B cell (primary cell): ENCODE measurements at regions not wholly inside any gene's neighbourhood (a gene's known extent, or its start where the extent isn't known, plus 50 kb on each side); places are given as distances from the start of the nearest gene placed in this dataset.

Experiments used
- ATAC-seq: fragments of 200-7000 bp; cut with Tn5 transposase; one replicate; pipeline ENCODE4 v1.10.0; 2021; ENCODE audit warnings: low read depth, mild to moderate bottlenecking, moderate number of reproducible peaks, moderate library complexity
- CTCF ChIA-PET: fragments of 350-600 bp; sonication (Branson Sonifier 250); formaldehyde crosslinking; loops from one replicate; lab custom pipeline; 2021; ENCODE audit warnings: antibody characterized with exemption, inconsistent platforms; lab: Charles Lee
- POLR2A ChIA-PET: fragments of 350-600 bp; sonication (Branson Sonifier 250); formaldehyde crosslinking; loops from one replicate; lab custom pipeline; 2021; ENCODE audit warnings: antibody characterized with exemption; lab: Charles Lee
- DNase-seq: peaks from one replicate; pipeline ENCODE4 v3.0.0; 2013
- H2AFZ ChIP-seq: 2 replicates; pipeline ENCODE4 v1.6.1; 2012; ENCODE audit warnings: mild to moderate bottlenecking, low read depth, low read length; ENCODE audit not compliant: insufficient read depth, poor library complexity, severe bottlenecking
- H3K27ac ChIP-seq, 2 donors: 1 replicate in 1 of 2; 2 replicates in 1 of 2; pipeline ENCODE4 v1.5.1; 2012 to 2013; ENCODE audit warnings: low read length in 2 of 2, mild to moderate bottlenecking in 2 of 2, moderate library complexity in 1 of 2
- H3K27me3 ChIP-seq, 4 experiments: fragments of 200-600 bp in 1 of 4; sonication (generic) in 1 of 4; replicated peaks in 1 of 4; 1 replicate in 2 of 4; 2 replicates in 2 of 4; pipeline versions ENCODE4 v1.6.1 to v1.7.0; 2013 to 2016; ENCODE audit warnings: low read length in 3 of 4, mild to moderate bottlenecking in 2 of 4, mixed read lengths in 1 of 4, moderate library complexity in 1 of 4; ENCODE audit not compliant: insufficient read depth in 4 of 4, control insufficient read depth in 3 of 4; ENCODE audit errors: control extremely low read depth in 1 of 4
- H3K36me3 ChIP-seq, 2 experiments: replicated peaks in 1 of 2; 1 replicate in 1 of 2; 2 replicates in 1 of 2; pipeline versions ENCODE4 v1.6.1 to v1.7.1; 2013; ENCODE audit warnings: low read length in 1 of 2; ENCODE audit not compliant: insufficient read depth in 2 of 2, control insufficient read depth in 1 of 2; ENCODE audit errors: control extremely low read depth in 1 of 2, extremely low read depth in 1 of 2
- H3K4me1 ChIP-seq, 2 donors: fragments of 200-600 bp in 1 of 2; sonication (generic) in 1 of 2; 1 replicate in 1 of 2; 2 replicates in 1 of 2; pipeline versions ENCODE4 v1.5.1 to v1.6.1; 2013 to 2017; ENCODE audit warnings: low read length in 2 of 2; ENCODE audit not compliant: control insufficient read depth in 2 of 2, insufficient read depth in 2 of 2
- H3K4me2 ChIP-seq: replicated peaks from 2 replicates; pipeline ENCODE3; 2012; ENCODE audit warnings: mild to moderate bottlenecking, low read depth, low read length; ENCODE audit not compliant: poor library complexity, severe bottlenecking
- H3K4me3 ChIP-seq, 5 experiments: fragments of 200-600 bp in 1 of 5; sonication (generic) in 1 of 5; 1 replicate in 3 of 5; 2 replicates in 2 of 5; pipeline versions ENCODE4 v1.5.1 to v1.7.0; 2011 to 2016; ENCODE audit warnings: low read length in 4 of 5, mild to moderate bottlenecking in 4 of 5, low read depth in 2 of 5, control low read depth in 1 of 5, moderate library complexity in 1 of 5; ENCODE audit not compliant: insufficient read depth in 1 of 5; ENCODE audit errors: control extremely low read depth in 1 of 5, extremely low read depth in 1 of 5
- H3K79me2 ChIP-seq: fragments of 200-600 bp; sonication (generic); one replicate; pipeline ENCODE4 v1.6.0; 2016; ENCODE audit warnings: low read length; ENCODE audit not compliant: control insufficient read depth, insufficient read depth
- H3K9ac ChIP-seq: fragments of 200-600 bp; sonication (generic); 2 replicates; pipeline ENCODE4 v1.6.1; 2017; ENCODE audit warnings: mild to moderate bottlenecking, low read length, moderate library complexity
- H3K9me3 ChIP-seq, 3 donors: one replicate each; pipeline versions ENCODE4 v1.6.1 to v1.7.1; 2013; ENCODE audit warnings: low read length in 2 of 3; ENCODE audit not compliant: control insufficient read depth in 2 of 3, insufficient read depth in 1 of 3; ENCODE audit errors: control extremely low read depth in 1 of 3
- H4K20me1 ChIP-seq: 2 replicates; pipeline ENCODE4 v1.6.0; 2012; ENCODE audit warnings: mild to moderate bottlenecking, low read length; ENCODE audit not compliant: insufficient read depth, control insufficient read depth, poor library complexity, severe bottlenecking
- H3K27ac Mint-ChIP-seq: one replicate; pipeline ENCODE4 v1.8.0; 2021; ENCODE audit warnings: mixed read lengths
- H3K27me3 Mint-ChIP-seq: one replicate; pipeline ENCODE4 v1.8.0; 2021; ENCODE audit warnings: mixed read lengths
- H3K4me1 Mint-ChIP-seq: one replicate; pipeline ENCODE4 v1.8.0; 2021; ENCODE audit warnings: mixed read lengths
- H3K4me3 Mint-ChIP-seq: one replicate; pipeline ENCODE4 v1.8.0; 2021; ENCODE audit warnings: mixed read lengths
- H3K9me3 Mint-ChIP-seq: one replicate; pipeline ENCODE4 v1.8.0; 2022; ENCODE audit warnings: mixed read lengths; ENCODE audit not compliant: insufficient read depth
- EZH2 ChIP-seq: IDR thresholded peaks from 2 replicates; pipeline ENCODE4 v1.6.1; 2012; ENCODE audit warnings: borderline replicate concordance, low read depth, mild to moderate bottlenecking, moderate library complexity, low read length; ENCODE audit not compliant: insufficient read depth, poor library complexity, severe bottlenecking
- WGBS: methylation state at CpG from one replicate; pipeline ENCODE4 v1.1.5; 2013; ENCODE audit warnings: missing lambda C conversion rate; ENCODE audit not compliant: insufficient coverage; 5-methylcytosine and 5-hydroxymethylcytosine counted together
- intact Hi-C: fragments of 100-400 bp; cut with micrococcal nuclease; formaldehyde crosslinking; loops from one replicate; pipeline ENCODE4 v1.10.0; 2022
- TF ChIP-seq, protein P1 (sequence below): fragments of 200-600 bp; IDR thresholded peaks from one replicate; pipeline ENCODE4 v1.8.0; 2022; ENCODE audit warnings: antibody characterized with exemption, mild to moderate bottlenecking

DNA sequence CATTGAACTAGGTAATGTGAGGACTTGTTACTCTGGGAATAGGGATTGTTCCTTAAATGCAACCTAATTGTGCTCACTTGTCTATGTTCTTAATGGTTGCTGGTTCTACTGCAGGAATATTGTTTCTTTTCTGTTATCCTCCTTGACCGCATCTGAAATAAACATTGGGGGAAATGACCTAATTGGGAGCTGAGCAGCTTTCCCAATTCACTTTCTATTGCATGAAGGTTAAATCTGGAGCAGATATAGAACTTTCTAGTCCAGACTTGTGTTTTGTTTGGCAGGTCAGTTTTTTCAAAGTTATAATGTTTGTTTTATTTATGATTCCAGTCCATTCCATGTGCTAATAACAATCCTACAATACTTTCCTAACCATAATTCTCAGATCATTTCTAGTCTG is 981.0 kb upstream of the CITED2 start:
- intact Hi-C loops: no loop called here
- Mint-ChIP-seq H3K4me1 (no peaks in the 10 kb centered on the region), H3K27ac (no peak overlapping the region), H3K9me3 (no peaks in the 10 kb centered on the region), H3K4me3 (no peak overlapping the region), H3K27me3 (no peaks in the 10 kb centered on the region)
- Histone ChIP-seq H4K20me1 (no peaks in the 10 kb centered on the region), H3K4me1 (no peaks in the 10 kb centered on the region), H2AFZ (no peak overlapping the region), H3K27ac (no peak overlapping the region), H3K36me3 (no peaks in the 10 kb centered on the region), H3K4me2 (no peak overlapping the region), H3K79me2 (no peaks in the 10 kb centered on the region), H3K27me3 (no peaks in the 10 kb centered on the region), H3K9ac (no peak overlapping the region), H3K9me3 (no peaks in the 10 kb centered on the region), H3K4me3 (no peak overlapping the region)
- TF ChIP-seq, protein P1, sequence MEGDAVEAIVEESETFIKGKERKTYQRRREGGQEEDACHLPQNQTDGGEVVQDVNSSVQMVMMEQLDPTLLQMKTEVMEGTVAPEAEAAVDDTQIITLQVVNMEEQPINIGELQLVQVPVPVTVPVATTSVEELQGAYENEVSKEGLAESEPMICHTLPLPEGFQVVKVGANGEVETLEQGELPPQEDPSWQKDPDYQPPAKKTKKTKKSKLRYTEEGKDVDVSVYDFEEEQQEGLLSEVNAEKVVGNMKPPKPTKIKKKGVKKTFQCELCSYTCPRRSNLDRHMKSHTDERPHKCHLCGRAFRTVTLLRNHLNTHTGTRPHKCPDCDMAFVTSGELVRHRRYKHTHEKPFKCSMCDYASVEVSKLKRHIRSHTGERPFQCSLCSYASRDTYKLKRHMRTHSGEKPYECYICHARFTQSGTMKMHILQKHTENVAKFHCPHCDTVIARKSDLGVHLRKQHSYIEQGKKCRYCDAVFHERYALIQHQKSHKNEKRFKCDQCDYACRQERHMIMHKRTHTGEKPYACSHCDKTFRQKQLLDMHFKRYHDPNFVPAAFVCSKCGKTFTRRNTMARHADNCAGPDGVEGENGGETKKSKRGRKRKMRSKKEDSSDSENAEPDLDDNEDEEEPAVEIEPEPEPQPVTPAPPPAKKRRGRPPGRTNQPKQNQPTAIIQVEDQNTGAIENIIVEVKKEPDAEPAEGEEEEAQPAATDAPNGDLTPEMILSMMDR: no peak
- TF ChIP-seq EZH2: no peak
- ATAC-seq (no peak), DNase-seq (no peak)
- WGBS: no CpG with 5 or more reads among the region's 1 CpG
- POLR2A ChIA-PET: no interaction called here
- CTCF ChIA-PET: no interaction called here

DNA sequence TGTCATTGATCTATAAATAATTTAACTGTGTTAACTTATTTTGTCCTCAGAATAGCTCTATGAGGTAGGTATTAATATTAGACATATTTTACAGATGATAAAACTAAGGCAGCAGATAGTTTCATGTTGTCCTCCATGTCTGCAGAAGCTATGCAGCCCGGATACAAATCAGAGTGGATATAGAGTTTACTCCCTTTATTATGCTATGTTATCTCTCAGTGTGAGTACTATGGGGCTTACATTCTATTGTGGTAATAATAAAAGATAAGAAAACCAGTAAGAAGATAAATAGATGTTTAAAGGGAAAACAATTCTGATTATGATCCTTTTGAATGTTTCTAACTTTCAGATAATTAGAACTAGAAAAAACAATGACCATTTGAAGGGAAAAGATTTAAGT is 979.8 kb upstream of the CITED2 start:
- Histone ChIP-seq H3K36me3 (no peaks in the 10 kb centered on the region), H3K79me2 (no peaks in the 10 kb centered on the region), H3K9me3 (no peaks in the 10 kb centered on the region), H4K20me1 (no peaks in the 10 kb centered on the region), H3K27me3 (no peaks in the 10 kb centered on the region), H3K4me1 (no peaks in the 10 kb centered on the region), H3K4me3 (no peak overlapping the region), H3K27ac (no peak overlapping the region), H3K9ac (no peak overlapping the region), H2AFZ (no peak overlapping the region), H3K4me2 (no peak overlapping the region)
- TF ChIP-seq, protein P1: no peak
- TF ChIP-seq EZH2: no peak
- WGBS: no CpG with 5 or more reads among the region's 1 CpG
- Mint-ChIP-seq H3K4me3 (no peak overlapping the region), H3K27ac (no peak overlapping the region), H3K4me1 (no peaks in the 10 kb centered on the region), H3K27me3 (no peaks in the 10 kb centered on the region), H3K9me3 (no peaks in the 10 kb centered on the region)
- ChIA-PET CTCF (no interaction called here), POLR2A (no interaction called here)
- DNase-seq (no peak), ATAC-seq (no peak)
- intact Hi-C loops: no loop called here
